Inferior parietal cortex (tissue), 1 donor: ENCODE measurements at regions not wholly inside any gene's neighbourhood (a gene's known extent, or its start where the extent isn't known, plus 50 kb on each side); places are given as distances from the start of the nearest gene placed in this dataset.

Experiments
- DNase-seq: peaks from one replicate; pipeline ENCODE4 v3.0.0-alpha.2; 2016; ENCODE audit errors: extremely low spot score

- DNase-seq: no peak
Measured at GRCh38 chr6:160899671-160900430, 91.7 kb upstream of the MAP3K4 start.

DNA sequence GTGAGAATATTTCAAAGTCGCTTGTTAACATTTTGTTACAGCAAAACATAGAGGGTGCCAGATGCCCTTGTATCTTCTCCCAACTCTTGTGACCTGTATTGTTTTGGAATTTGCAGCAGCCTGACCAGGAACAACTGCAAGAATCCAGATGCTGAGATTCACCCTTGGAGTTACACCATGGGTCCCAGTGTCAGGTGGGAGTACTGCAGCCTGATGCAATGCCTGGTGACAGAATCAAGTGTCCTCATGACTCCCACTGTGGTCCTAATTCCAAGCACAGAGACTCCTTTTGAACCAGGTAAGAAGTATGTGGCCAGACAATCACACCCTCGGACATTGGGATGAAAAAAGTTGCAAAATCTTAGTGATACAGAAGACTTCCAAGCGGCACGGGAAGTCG is 79.6 kb upstream of the MAP3K4 start:
- DNase-seq: no peak

- DNase-seq: no peak
Measured at GRCh38 chr6:160912411-160912810, 79.2 kb upstream of the MAP3K4 start.

- no peak for DNase-seq
Measured at GRCh38 chr6:160917572-160917971, 74.0 kb upstream of the MAP3K4 start.

GRCh38 chr6:160919723-160920440 is 71.7 kb upstream of the MAP3K4 start:
- no peak for DNase-seq

- no peak for DNase-seq
Measured at GRCh38 chr6:160921095-160921494, 70.5 kb upstream of the MAP3K4 start.

GRCh38 chr6:160926281-160927276 is 65.0 kb upstream of the MAP3K4 start:
- no peak for DNase-seq

GRCh38 chr6:160927416-160927815 is 64.2 kb upstream of the MAP3K4 start:
- DNase-seq: no peak

DNA sequence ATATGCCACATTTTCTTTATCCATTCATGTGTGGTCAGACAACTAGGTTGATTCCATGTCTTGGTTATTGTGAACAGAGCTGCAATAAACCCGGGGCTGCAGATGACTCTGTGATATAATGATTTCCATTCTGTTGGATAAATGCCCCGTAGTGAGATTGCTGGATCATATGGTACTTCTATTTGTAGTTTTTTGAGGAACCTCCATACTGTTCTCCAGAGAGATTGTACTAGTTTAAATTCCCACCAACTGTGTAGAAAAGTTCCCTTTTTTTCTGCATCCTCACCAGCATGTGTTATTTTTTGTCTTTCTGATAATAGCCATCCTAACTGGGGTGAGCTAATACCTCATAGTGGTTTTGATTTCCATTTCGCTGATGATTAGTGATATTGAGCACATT is 62.2 kb upstream of the MAP3K4 start:
- no peak for DNase-seq

DNA sequence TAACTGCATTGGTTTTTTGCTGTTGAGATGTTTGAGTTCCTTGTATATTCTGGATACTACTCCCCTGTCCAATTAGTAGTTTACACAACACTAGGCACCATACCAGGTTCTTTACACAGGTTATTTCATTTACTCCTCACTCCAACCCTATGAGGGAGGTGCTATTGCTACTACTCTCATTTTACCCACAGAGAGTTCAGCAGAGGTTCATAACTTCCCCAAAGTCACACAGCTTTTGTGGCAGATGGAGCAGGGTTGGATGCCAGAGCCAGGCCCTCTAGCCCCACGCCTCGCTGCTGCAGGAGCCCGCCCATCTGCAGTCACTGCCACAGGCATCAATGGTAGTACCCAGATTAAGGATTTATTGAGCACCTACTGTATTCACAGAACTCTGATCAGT is 61.7 kb upstream of the MAP3K4 start:
- DNase-seq: no peak

DNA sequence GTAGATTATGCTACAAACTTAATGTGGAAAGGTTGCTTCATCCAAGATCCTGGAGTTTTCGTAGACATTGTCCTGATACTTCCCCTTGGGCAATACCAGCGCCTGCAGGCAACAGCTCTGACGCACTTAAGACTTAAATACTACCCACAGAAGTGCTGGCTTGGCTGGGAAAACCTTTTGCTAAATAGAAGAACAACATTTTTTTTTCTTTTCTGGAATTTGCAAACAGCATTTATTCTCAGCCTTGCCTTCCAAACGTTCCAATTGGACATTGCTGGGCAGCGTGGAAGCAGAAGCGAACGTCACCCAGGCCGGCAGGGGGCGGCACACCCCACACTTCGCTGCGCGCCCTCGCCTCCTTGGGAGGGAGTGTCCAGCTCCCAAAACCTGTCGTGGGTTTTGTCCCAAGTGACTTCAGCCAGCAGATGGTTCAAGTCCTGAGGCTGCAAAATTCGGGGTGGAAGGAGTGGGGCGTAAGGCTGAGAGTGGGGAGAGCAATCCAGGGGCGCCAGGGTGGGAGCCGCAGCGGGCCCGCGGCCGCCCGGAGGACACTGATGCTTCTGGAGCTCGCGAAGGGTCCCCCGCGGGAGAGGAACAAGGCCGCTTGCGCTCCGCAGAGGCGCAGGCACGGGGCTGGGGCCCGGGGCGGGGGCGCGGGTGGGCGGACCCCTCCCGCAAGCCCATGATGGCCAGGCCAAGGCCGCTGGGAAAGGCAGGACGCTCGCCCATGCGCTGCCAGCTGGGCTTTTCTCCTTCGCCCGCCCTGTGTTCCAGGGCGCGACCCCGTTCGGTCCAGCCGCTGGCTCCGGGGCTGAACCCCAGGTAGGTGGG is 60.8 kb upstream of the MAP3K4 start:
- peak; percentile 79 for DNase-seq

DNA sequence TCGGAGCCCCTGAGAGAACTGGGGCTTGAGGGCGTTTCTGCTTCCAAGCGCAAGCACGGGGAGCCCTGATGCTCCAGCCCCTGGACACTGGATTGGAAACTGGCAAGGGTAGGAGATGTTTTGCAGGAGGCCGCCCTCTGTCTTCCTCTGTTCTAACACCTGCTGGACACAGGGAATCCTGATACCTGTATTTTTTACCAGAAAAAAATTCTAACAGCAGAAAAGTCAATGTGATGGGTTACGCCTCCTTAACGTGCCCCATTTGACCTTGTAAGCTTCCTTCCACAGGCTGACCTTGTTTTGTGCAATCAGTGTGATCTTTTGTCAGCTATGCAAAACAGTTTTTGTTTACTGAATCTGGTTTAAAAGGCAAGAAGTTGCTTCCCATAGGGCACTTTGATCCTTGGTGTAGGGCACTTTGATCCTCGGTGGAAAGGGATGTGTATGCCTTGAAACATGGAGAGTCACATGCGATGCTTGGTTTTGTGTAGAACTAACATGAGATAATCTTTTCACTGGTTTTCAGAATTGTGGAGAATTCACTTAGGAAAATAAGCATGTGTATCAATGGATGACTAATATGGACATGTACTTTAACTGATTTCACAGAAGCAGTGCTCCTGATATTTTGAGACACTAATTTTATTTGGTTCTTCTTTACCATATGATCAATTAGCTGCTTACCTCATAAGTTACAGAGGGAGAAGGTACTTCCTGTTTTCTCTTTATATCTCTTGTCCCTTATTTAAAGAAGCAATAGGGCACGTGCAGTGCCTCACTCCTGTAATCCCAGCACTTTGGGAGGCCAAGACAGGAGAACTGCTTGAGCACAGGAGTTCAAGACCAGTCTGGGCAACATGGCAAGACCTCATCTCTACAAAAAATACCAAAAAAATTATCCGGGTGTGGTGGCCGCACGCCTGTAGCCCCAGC is 59.9 kb upstream of the MAP3K4 start:
- DNase-seq: peak; percentile 36

DNA sequence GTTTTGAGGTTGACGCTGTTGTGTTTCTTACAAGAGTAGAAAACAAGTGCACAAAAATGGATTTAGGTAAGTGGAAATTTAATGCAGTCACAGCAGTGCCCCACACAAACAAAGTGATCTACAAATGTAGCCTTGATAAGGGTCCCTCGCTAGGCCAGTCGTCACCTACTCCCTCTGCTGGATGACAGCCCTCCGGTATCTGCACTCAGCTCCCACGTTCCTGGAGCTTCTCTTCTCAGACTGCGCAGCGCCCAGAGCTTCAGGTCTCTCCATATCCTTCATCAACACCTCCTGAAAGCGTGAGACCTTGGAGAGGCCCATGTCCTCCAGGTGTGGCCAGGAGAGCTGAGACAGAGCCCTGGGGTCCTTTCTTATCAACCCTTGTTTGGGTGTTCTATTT is 58.3 kb upstream of the MAP3K4 start:
- peak; percentile 36 for DNase-seq

DNA sequence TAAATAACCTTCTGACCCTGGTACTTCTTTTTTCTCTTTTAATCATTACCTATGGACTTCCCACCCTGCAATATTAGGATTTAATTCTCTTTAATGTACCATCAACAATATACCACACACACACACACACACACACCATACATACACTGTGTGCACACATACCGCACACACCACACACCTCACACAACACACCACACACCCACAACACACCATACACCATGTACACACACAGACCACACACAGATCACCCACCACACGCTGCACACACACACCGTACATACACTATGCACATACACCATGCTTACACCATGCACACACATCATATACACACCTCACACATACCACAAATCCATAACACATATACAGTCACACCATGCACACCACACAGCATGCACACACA is 57.4 kb upstream of the MAP3K4 start:
- no peak for DNase-seq

- DNase-seq: no peak
Measured at GRCh38 chr6:160940197-160940596, 51.4 kb upstream of the MAP3K4 start.
